ENCODE measurements at regions not wholly inside any gene's neighbourhood (a gene's known extent, or its start where the extent isn't known, plus 50 kb on each side); places are given as distances from the start of the nearest gene placed in this dataset.

GRCh38 chr21:27306791-27307775 is 340.2 kb upstream of the ADAMTS5 start:
- TF ChIP-seq EZH2 (IDR thresholded peaks at IDR 0.05; ENCODE audit: low read length): no peak
- no peak for TF ChIP-seq CTCF (optimal IDR thresholded peaks at IDR 0.05 in 1 of 3, IDR thresholded peaks at IDR 0.05 in 1 of 3, conservative IDR thresholded peaks at IDR 0.05 in 1 of 3; ENCODE audit: extremely low read depth in 1 of 3, insufficient read depth in 2 of 3, low read length in 3 of 3)
